ENCODE measurements at regions not wholly inside any gene's neighbourhood (a gene's known extent, or its start where the extent isn't known, plus 50 kb on each side); places are given as distances from the start of the nearest gene placed in this dataset.

- TF ChIP-seq POLR2A (IDR thresholded peaks at IDR 0.05; ENCODE audit: low read depth, low read length) (no peak), POLR2AphosphoS5 (IDR thresholded peaks at IDR 0.05; ENCODE audit: low read depth, low read length) (no peak)
Measured at GRCh38 chr9:110148891-110149290, 59.1 kb downstream of the C9orf152 start.

All from GM12892 (cell line).